HG03565 (cell line): ENCODE measurements at regions not wholly inside any gene's neighbourhood (a gene's known extent, or its start where the extent isn't known, plus 50 kb on each side); places are given as distances from the start of the nearest gene placed in this dataset.
"Not testable (repeated sequence)": the region's sequence is repeated elsewhere in the genome, so short reads cannot be mapped to it uniquely, and the experiment has no call there.

Experiments
- ATAC-seq: cut with Tn5 transposase; IDR thresholded peaks from one replicate; pipeline ENCODE4 v1.9.1; 2021; ENCODE audit warnings: mild to moderate bottlenecking, moderate library complexity; ENCODE audit not compliant: unreplicated experiment

DNA sequence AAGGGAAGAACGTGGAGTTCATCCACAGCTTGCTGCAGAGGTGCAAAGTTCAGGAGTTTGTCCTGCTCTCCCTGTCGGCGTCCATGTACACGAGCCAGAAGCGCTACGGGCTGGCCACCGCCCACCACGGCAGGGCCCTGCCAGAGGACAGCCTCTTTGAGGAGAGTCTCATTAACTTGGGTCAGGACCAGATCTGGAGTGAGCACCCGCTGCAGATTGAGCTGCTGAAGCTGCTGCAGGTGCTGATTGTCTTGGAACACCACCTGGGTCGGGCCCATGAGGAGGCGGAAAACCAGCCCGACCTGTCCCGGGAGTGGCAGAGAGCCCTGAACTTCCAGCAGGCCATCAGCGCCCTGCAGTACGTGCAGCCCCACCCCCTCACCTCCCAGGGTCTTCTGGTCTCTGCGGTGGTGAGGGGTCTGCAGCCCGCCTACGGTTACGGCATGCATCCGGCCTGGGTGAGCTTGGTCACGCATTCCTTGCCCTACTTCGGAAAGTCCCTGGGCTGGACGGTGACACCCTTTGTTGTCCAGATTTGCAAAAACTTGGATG lies 73.8 kb upstream of the MORC3 start:
- ATAC-seq: no peak

DNA sequence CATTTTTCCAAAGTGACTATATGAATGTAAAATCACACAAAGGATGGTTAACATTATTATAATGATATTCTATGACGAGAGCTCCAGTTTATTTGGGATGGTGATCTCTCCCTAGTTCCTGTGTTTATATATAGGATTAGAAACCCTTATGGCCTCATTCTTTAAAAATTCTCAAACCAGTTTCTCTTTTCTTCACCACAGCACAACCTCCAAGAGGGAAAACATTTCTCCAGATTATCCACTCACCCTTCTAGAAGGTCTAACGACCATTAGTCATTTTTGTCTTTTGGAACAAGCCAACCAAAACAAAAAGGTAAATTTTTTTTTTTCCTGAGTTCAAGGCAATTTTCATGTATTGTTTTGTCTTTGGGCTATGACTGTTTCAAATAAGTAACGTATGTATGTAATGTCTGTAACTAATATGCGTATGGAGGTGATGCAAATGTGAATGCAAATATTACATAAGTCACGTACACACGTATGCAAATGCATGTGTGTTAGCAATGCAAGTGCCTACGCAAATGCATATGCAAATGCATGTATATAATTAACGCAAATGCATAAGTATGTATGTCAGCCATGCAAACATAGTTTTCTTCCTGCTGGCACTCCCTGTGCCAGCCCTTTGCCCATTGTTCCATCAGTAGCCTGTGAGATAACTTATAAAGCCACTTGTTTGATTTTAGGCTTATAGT lies 72.5 kb upstream of the MORC3 start:
- no peak for ATAC-seq

DNA sequence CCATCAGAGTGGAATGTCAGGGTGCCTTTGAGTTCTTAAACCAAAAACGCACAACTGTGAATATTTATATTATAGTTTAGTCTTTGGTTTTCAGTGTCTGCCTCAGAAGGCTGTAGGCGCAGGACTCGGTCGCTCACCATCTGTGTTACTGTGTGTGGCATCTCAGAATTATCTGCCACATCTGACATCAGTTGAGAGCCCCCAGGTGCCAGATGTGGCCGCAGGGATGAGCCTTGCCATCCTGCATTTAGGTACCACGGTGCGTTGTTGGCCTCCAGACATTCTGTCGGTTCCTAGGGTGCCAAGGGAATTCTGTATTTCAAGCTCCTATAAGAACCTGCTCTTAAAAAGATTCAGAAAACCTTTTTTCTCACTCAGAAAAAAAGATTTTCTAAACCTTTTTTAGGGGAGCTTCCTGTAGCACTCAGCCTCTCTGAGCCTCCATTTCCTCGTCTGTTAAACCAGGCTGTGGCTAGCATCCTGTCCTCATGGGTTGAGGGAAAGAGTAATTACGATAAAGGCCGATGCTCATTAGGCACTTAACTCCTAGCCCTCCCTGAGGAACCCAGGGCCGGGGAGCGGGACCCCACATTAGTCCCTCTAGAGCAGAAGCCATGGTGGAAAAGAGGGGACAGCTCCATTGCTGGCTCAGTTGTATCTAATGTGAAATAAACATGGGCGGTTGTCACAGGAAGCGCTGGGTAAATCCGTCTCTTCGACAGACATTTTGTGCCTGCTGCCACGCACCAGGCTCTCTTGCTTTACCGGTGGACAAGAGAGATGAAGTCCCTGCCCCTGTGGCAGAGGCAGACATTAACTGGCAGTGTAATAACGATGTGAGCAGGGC lies 70.2 kb upstream of the MORC3 start:
- ATAC-seq: no peak

DNA sequence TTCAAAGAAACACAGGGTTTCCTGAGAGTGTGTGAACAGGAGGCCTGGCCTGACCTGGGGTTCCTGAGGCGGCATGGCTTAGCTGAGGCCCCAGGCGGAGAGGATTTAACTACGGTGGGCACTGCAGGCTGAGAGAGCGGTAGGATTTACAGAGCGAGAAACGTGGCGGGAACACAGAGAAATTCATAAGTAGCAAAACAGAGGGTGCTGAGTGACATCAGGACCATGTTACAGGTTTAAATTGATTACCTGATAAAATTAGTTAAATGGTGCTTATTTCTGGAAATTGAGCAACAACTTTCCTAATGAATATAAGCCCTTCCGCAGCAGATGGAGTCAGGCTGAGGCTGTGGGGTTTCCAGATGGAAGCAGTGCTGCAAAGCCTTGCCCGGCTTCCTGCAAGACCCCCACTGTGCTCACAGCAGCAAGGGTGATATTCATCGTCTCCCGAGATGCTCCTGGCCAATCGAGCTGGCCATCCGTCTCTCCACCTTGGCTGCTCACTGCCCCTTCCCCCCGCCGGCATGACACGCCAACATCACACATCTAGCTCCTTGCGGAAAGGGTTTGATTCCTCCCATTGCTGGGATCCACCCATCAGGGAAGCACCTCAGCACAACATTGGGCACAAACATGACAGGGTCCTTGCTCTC lies 69.4 kb upstream of the MORC3 start:
- no peak for ATAC-seq

DNA sequence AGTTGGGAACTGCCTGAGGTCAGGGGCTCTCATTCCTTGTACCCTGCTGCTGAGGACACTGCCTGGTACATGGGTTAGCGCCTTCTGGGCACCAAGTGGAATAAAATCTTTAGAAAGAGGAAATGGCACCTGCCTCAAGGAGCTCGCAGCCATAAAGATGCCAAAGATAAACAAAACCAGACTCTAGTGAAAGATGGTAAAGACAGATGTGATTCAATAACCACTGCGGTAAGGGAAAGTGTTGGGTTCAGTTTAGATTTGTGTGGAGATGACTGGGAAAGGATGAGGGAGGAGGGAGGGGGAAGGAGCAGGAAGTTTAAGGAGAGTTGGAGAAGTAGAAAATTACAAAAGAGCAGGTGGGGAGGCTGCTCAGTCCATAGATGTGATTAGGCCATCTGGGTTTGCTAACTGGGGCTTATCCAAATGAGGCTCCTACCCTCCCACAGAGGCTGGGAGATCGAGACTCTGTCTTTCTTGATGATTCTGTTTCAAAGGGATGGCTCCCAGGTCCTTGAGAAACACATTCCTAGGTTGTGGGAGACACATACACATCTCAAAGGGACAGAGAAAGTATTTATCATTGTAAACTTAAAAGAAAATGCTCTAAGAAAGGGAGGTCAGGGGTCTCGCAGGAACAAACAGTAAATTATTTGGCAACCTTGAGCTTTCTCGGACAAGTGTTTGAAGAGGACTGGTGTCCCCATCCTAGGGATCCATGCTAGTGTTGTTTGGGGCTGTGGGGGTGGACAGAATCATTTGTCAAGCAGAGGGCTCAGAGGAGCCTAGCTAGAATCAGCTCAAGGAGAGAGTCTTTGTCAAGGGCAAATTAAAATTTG lies 65.7 kb upstream of the MORC3 start:
- no peak for ATAC-seq

DNA sequence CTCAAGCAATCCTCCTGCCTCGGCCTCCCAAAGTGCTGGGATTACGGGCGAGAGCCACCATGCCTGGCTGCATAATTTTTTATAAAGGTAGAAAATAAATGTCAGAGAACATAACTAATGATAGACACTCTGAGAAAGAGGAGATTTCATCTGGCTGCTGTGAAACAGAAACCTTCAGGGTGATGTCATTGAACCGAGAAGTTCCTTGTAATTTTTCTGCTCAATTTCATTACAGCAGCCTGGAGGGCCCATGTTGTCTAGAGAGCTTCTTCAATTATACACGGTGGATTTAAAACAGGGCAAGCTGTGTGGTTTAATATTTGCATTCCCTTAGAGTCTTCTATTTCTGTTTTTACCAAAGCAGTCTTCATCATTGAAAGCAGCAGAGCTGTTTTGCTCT lies 64.3 kb upstream of the MORC3 start:
- peak; percentile 48 for ATAC-seq

DNA sequence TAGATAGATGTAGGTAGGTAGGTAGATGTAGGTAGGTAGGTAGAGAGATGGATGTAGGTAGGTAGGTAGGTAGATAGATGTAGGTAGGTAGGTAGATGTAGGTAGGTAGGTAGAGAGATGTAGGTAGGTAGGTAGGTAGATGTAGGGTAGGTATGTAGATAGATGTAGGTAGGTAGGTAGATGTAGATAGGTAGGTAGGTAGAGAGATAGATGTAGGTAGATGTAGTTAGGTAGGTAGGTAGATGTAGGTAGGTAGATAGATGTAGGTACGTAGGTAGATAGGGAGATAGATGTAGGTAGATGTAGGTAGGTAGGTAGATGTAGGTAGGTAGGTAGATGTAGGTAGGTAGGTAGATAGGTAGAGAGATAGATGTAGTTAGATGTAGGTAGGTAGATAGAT lies 62.3 kb upstream of the MORC3 start:
- ATAC-seq: no peak

DNA sequence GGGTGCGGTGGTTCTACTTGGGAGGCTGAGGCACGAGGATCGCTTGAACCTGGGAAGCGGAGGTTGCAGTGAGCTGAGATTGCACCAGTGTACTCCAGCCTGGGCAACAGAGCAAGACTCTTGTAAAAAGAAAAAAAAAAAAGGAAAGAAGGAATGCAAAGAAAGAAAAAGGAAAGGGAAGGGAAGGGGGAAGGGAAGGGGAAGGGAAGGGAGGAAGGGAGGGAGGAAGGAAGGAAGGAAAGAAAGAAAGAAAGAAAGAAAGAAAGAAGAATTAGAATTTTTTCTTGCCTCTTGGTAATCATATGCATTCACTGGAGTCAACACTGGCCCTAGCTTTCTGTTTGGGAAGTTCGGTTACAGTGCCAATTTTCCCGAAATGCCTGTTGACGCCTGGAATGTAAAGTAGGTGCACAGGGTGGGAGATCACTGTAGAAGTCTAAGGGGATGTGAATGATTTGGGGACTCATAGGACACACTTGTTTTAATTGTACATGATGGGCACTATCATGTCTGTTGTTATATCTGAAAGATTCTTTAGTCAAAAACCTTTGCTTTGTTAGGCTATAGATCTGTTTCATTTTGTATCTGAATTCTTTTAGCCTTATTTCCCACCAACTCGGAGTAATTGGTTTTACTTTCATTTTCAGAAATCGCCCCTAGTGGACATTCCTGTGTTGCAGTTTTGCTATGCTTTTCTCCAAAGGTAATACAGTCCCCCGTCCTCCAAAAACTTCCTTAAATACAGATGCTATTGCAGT lies 59.8 kb upstream of the MORC3 start:
- no peak for ATAC-seq

DNA sequence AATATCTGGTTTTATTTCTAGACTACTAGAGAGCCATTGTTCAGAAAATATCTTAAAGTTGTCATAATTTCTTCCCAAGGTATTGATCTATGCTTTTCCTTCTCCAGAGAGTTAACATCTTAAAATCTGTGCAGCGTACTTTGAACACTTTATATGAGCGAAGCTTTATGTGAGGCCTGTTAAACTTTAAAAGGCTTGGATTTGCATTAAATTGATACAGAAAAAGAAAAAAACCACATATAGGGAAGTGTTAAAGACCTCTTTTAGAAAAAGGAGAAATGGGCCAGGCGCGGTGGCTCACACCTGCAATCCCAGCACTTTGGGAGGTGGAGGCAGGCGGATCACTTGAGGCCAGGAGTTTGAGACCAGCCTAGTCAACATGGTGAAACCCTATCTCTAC lies 59.2 kb upstream of the MORC3 start:
- ATAC-seq: no peak

DNA sequence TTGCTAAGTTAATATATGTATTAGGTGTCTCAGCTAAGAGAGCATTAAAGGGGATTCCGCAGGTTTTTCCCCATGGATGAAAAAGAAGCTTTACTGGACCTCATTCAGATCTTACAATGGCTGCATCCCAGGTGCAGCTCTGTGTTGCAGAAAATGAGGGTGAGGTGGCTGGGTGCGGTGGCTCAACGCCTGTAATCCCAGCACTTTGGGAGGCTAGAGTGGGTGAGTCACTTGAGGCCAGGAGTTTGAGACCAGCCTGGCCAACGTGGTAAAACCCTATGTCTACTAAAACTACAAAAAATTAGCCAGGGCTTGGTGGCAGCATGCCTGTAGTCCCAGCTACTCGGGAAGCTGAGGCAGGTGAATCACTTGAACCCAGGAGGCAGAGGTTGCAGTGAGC lies 58.5 kb upstream of the MORC3 start:
- ATAC-seq: no peak

DNA sequence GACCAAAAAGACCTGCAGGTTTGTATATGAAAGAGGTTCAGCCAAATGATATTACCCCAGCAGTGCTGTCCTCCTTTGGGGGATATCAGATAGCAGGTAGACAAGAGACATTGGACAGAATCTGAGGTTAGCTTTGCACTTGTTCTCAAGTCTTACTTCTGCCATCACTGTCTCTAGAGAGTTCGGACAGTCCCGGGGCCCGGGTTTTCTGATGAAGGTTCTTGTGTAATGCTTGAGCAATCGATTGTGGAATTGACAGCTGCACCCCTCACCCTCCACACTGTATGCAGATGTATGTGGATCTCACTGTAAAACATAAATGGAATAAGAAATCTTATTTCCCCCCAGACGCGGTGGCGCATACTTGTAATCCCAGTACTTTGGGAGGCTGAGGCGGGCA lies 56.2 kb upstream of the MORC3 start:
- ATAC-seq: no peak

DNA sequence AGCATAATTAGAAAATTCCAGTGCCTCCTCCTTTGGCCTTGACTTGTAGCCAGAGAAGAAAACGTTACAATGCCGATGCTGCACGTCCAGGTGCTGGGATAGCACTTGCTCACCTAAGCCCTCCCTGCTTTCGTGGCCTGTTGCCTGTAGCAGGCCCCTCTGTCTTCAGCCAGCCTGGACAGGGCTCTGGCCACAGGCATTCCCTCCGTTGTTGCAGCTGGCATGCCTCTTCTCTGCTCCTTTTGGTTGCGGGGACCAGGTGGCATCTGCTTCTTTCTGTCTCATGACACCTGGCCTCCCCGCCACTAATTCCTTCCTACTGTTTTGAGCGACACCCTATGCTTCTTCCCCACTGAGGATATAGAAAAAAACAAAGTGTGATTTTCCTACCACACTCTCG lies 54.6 kb upstream of the MORC3 start:
- no peak for ATAC-seq

DNA sequence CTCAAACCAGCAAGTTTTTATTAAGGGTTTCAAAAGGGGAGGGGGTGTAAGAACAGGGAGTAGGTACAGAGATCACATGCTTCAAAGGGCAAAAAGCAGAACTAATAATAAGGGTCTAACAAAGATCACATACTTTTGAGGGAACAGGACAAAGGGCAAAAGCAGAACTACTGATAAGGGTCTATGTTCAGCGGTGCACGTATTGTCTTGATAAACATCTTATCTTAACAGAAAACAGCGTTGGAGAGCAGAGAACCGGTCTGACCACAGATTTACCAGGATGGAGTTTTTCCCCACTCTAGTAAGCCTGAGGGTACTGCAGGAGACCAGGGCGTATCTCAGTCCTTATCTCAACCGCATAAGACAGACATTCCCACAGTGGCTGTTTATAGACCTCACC lies 52.2 kb upstream of the MORC3 start:
- ATAC-seq: not testable (repeated sequence)

DNA sequence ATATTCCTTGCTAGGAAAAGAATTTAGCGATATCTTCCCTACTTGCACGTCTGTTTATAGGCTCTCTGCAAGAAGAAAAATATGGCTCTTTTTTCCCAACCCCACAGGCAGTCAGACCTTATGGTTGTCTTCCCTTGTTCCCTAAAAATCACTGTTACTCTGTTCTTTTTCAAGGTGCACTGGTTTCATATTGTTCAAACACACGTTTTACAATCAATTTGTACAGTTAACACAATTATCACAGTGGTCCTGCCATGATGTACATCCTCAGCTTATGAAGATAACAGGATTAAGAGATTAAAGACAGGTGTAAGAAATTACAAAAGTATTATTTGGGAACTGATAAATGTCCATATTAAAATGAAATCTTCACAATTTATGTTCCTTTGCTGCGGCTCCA lies 51.7 kb upstream of the MORC3 start:
- not testable (repeated sequence) for ATAC-seq
